GM10248 (cell line): ENCODE measurements at regions not wholly inside any gene's neighbourhood (a gene's known extent, or its start where the extent isn't known, plus 50 kb on each side); places are given as distances from the start of the nearest gene placed in this dataset.

ENCODE experiments used
- CTCF ChIA-PET: fragments of 300-600 bp; sonication (Branson Sonifier 250); formaldehyde crosslinking; extraction: SDS; loops from one replicate; lab custom pipeline; 2021; ENCODE audit warnings: antibody characterized with exemption; lab: Yijun Ruan, JAX
- POLR2A ChIA-PET: fragments of 350-650 bp; sonication (Branson Sonifier 250); formaldehyde crosslinking; extraction: SDS; loops from one replicate; lab custom pipeline; 2020; ENCODE audit warnings: antibody characterized with exemption; lab: Yijun Ruan, JAX
- DNase-seq: peaks from one replicate; pipeline ENCODE4 v3.0.0; 2012; ENCODE audit errors: extremely low spot score
- CTCF ChIP-seq: IDR thresholded peaks from 2 replicates; pipeline ENCODE4 v1.5.1; 2012; ENCODE audit warnings: mild to moderate bottlenecking, low read depth; ENCODE audit errors: extremely low read depth, missing control alignments, control extremely low read depth

- DNase-seq, result no peak
- POLR2A ChIA-PET, result no interaction called here
- TF ChIP-seq CTCF, result no peak
- CTCF ChIA-PET, result no interaction called here
Observed at GRCh38 chr17:64771980-64772844, 110.1 kb upstream of the SMURF2 start.

DNA sequence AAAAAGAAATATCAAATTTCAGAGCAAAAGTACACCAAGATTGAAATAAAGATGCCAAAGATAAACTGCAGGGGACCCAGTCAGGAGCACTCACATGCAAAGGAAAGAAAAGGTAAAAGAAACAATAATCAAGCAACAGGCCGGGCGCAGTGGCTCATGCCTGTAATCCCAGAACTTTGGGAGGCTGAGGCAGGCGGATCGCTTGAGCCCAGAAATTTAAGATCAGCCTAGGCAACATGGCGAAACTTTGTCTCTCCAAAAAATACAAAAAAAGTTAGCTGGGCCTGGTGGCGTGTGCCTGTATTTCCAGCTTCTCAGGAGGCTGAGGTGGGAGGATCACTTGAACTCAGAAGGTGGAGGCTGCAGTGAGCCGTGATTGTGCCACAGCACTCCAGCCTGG is 107.6 kb upstream of the SMURF2 start:
- no peak for TF ChIP-seq CTCF
- ChIA-PET CTCF (no interaction called here), POLR2A (no interaction called here)
- no peak for DNase-seq

GRCh38 chr17:64767269-64767997 is 105.3 kb upstream of the SMURF2 start:
- DNase-seq, result no peak
- CTCF ChIA-PET, result interaction anchor here (0.9 kb wide), 1 partner anchor 8 kb away, joined by 3 read pairs; no protein-coding TSS in a partner anchor
- TF ChIP-seq CTCF, result no peak
- POLR2A ChIA-PET, result no interaction called here

GRCh38 chr17:64765191-64765889 is 103.2 kb upstream of the SMURF2 start:
- TF ChIP-seq CTCF, result no peak
- no peak for DNase-seq
- POLR2A ChIA-PET, result no interaction called here
- CTCF ChIA-PET, result no interaction called here

GRCh38 chr17:64750891-64751677 is 89.0 kb upstream of the SMURF2 start:
- no peak for TF ChIP-seq CTCF
- ChIA-PET CTCF (interaction anchor here (0.9 to 1.8 kb wide), 2 partner anchors 13 to 26 kb away, joined by 3 to 5 read pairs; no protein-coding TSS in a partner anchor), POLR2A (no interaction called here)
- DNase-seq, result no peak
